Ovary (tissue), 7 donors: ENCODE measurements at regions not wholly inside any gene's neighbourhood (a gene's known extent, or its start where the extent isn't known, plus 50 kb on each side); places are given as distances from the start of the nearest gene placed in this dataset.

ENCODE experiments used
- DNase-seq, 5 donors: peaks; one replicate each; pipeline ENCODE4 v3.0.0-alpha.2; 2019 to 2020
- H3K27ac ChIP-seq, 2 donors: fragments of 200-600 bp; one replicate each; pipeline versions ENCODE4 v1.5.1 to v1.8.0; 2019 to 2022
- H3K27me3 ChIP-seq: fragments of 200-600 bp; one replicate; pipeline ENCODE4 v1.8.0; 2022
- H3K36me3 ChIP-seq: fragments of 200-600 bp; sonication (generic); one replicate; pipeline ENCODE4 v1.5.1; 2019
- H3K4me1 ChIP-seq: one replicate; pipeline ENCODE4 v1.8.1; 2013; ENCODE audit warnings: mild to moderate bottlenecking, moderate library complexity; ENCODE audit not compliant: insufficient read depth
- H3K4me3 ChIP-seq: fragments of 200-600 bp; sonication (generic); one replicate; pipeline ENCODE4 v1.5.1; 2017
- H3K9me3 ChIP-seq, 2 donors: fragments of 200-600 bp in 1 of 2; sonication (generic) in 1 of 2; one replicate each; pipeline versions ENCODE4 v1.5.1 to v1.8.1; 2013 to 2019; ENCODE audit warnings: mild to moderate bottlenecking in 1 of 2, moderate library complexity in 1 of 2
- CTCF ChIP-seq, 3 donors: fragments of 450-650 bp in 2 of 3; fragments of 200-600 bp in 1 of 3; IDR thresholded peaks; one replicate each; pipeline versions ENCODE4 v1.5.1 to v1.8.0; 2016 to 2022; ENCODE audit warnings: antibody characterized with exemption in 3 of 3, mild to moderate bottlenecking in 1 of 3
- EP300 ChIP-seq: sonication (generic); formaldehyde crosslinking; IDR thresholded peaks from one replicate; pipeline ENCODE4 v1.6.1; 2017; ENCODE audit warnings: antibody characterized with exemption
- POLR2A ChIP-seq: fragments of 450-650 bp; IDR thresholded peaks from one replicate; pipeline ENCODE4 v1.6.1; 2017; ENCODE audit warnings: antibody characterized with exemption, mild to moderate bottlenecking, moderate library complexity
- WGBS, 3 donors: extraction: QIAGEN DNeasy Blood & Tissue Kit in 1 of 3; methylation state at CpG; one replicate each; pipeline versions ENCODE4 v1.1.5 to v1.1.7; 2013 to 2017; 5-methylcytosine and 5-hydroxymethylcytosine counted together
- intact Hi-C, 4 donors: fragments of 100-400 bp; cut with DNase I; formaldehyde crosslinking; loops; one replicate each; pipeline versions ENCODE4 v1.11.0 to v1.15.1; 2022 to 2023
- donor health status: DM: no; HTN: no; CAD: no; lungs with moderate emphysema.
- donor health status: DM: no; HTN: no; CAD: no.
- donor health status: Bipolar disorder and iron deficiency.
- donor health status: DM: no; HTN: no; CAD: no.
- donor health status: DM: yes; HTN: yes; CAD: no.

- TF ChIP-seq POLR2A (no peak), CTCF (IDR thresholded peaks at IDR 0.05) (no peak), EP300 (no peak)
- intact Hi-C loops, result no loop called here
- DNase-seq, result no peak
- no peaks in the 10 kb centered on the region for H3K36me3 ChIP-seq
- no peak overlapping the region for H3K4me3 ChIP-seq
- WGBS, 3 donors, result 65 to 74% (median 65%) methylated on average over 3 of the region's 3 CpGs
- no peaks in the 10 kb centered on the region for H3K4me1 ChIP-seq
- H3K27me3 ChIP-seq, result no peaks in the 10 kb centered on the region
- H3K9me3 ChIP-seq, result no peaks in the 10 kb centered on the region
- H3K27ac ChIP-seq, result no peak overlapping the region
Observed at GRCh38 chr11:11095831-11096723, 238.2 kb upstream of the ZBED5 start.

DNA sequence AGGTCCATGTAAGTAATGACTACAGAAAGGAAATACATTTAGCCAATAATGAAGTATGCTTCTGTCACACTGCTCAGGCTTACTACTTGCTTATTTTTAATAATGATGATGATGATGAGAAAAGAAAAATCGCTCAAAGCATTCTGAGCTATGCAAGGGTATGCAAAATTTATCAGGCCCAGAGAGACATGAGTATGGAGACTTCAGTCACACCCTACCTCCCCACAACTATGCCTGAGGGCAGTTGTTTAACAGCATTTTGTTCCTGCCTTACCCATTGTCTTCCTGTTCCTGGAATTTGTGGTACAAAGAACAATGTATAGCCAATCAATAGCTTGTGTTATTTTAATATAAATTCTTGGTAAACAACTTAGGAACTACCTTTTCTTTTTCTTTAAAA lies 232.6 kb upstream of the ZBED5 start:
- H3K27ac ChIP-seq, result no peak overlapping the region
- no peaks in the 10 kb centered on the region for H3K36me3 ChIP-seq
- intact Hi-C loops, result no loop called here
- H3K4me3 ChIP-seq, result no peak overlapping the region
- no peaks in the 10 kb centered on the region for H3K9me3 ChIP-seq
- no peak for DNase-seq
- 92 to 100% (median 99%) methylated on average over 1 of the region's 1 CpG for WGBS, 3 donors
- H3K4me1 ChIP-seq, result no peaks in the 10 kb centered on the region
- no peaks in the 10 kb centered on the region for H3K27me3 ChIP-seq
- TF ChIP-seq EP300 (no peak), POLR2A (no peak), CTCF (IDR thresholded peaks at IDR 0.05) (no peak)

- no peaks in the 10 kb centered on the region for H3K9me3 ChIP-seq
- H3K4me3 ChIP-seq, result no peak overlapping the region
- intact Hi-C loops, result no loop called here
- H3K36me3 ChIP-seq, result no peaks in the 10 kb centered on the region
- WGBS, 3 donors, result 94 to 100% (median 95%) methylated on average over 4 of the region's 4 CpGs
- TF ChIP-seq CTCF (IDR thresholded peaks at IDR 0.05) (no peak), POLR2A (no peak), EP300 (no peak)
- no peaks in the 10 kb centered on the region for H3K27me3 ChIP-seq
- H3K27ac ChIP-seq, result no peak overlapping the region
- H3K4me1 ChIP-seq, result no peaks in the 10 kb centered on the region
- no peak for DNase-seq
Observed at GRCh38 chr11:11089805-11090204, 232.0 kb upstream of the ZBED5 start.

DNA sequence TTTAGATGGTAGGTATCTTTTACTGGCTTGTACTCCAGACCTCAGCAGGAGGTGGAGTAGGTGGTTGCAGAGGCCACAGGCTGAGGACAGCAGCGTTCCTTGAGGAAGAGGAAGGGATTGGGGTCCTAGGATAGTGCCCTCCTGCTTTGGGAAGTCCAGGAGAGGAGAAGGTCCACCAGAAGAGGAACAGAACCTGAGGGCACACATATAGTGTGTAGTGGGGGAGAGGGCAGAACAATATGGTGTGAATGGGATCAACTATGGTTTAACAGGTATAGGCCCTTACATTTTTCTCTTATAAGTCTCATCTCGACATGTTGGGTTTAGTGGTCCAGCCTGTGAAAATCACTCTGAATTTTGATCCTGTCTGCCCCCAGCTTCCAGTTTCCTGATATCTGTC lies 229.1 kb upstream of the ZBED5 start:
- intact Hi-C loops, result no loop called here
- WGBS, 3 donors, result 96 to 100% (median 97%) methylated on average over 2 of the region's 2 CpGs
- H3K27ac ChIP-seq, result no peak overlapping the region

More for the DNA sequence above, 229.1 kb upstream of the ZBED5 start:
- DNase-seq, result no peak
- H3K9me3 ChIP-seq, result no peaks in the 10 kb centered on the region
- H3K4me1 ChIP-seq, result no peaks in the 10 kb centered on the region
- H3K36me3 ChIP-seq, result no peaks in the 10 kb centered on the region
- H3K27me3 ChIP-seq, result no peaks in the 10 kb centered on the region
- H3K4me3 ChIP-seq, result no peak overlapping the region
- no peak for TF ChIP-seq EP300
- no peak for TF ChIP-seq POLR2A
- no peak for TF ChIP-seq CTCF (IDR thresholded peaks at IDR 0.05)
